ENCODE measurements at regions not wholly inside any gene's neighbourhood (a gene's known extent, or its start where the extent isn't known, plus 50 kb on each side); places are given as distances from the start of the nearest gene placed in this dataset.

DNA sequence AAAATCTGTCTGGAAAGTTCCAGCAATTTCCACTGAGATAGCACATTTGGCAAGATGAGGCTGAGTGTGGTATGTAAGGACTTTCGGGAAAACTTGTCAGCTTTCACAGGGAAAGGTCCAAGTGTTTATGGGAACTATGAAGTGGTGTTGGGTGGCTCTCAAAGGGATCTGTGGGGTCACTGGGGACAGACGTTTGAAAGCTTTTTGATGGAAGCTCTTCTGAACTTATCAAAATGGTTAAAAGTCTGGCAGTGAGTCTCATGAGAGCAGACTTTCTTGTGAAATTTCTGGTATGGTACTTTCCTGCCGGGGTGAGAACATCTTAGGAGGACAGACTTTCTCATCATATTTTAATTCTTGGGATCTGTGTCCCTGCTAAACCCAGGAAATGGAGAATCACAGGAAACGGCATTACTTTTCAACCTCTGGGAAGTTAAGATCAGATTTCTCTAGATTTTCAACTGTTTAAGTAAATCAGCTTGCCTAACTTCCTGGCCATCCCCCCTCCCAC lies 546.3 kb upstream of the ZEB2 start:
- Mint-ChIP-seq H3K27me3 (no peaks in the 10 kb centered on the region), H3K9me3 (no peaks in the 10 kb centered on the region), H3K4me1 (ENCODE audit: low read depth) (no peaks in the 10 kb centered on the region), H3K27ac (no peak overlapping the region), H3K4me3 (no peak overlapping the region), H3K36me3 (no peaks in the 10 kb centered on the region)
- ChIA-PET CTCF (no interaction called here), POLR2A (no interaction called here)
- DNase-seq: no peak
- intact Hi-C loops (cut with micrococcal nuclease): no loop called here

DNA sequence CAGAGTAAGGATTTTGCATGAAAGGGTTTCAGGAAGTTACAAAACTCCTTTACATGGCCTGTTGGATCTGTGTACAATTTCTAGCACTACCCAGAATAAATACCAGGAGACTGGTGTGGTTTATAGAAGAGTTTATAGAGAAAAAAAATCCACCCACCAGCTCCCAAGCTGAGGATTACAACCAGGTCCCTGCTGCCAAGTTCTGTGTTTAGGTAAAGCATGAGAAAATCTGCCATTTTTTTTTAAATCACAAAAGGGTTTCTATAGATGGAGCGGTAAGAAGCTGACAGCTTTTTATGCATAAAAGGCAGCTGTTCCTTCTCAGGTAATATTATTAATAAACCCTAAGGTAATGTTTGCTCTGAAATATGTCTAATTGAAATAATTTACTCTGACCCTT lies 545.4 kb upstream of the ZEB2 start:
- no peaks in the 10 kb centered on the region for H3K27me3 Mint-ChIP-seq
- intact Hi-C loops (cut with micrococcal nuclease): no loop called here
- no peaks in the 10 kb centered on the region for H3K4me1 Mint-ChIP-seq (ENCODE audit: low read depth)
- DNase-seq: no peak
- no peak overlapping the region for H3K4me3 Mint-ChIP-seq
- H3K36me3 Mint-ChIP-seq: no peaks in the 10 kb centered on the region
- POLR2A ChIA-PET: no interaction called here
- H3K27ac Mint-ChIP-seq: no peak overlapping the region
- H3K9me3 Mint-ChIP-seq: no peaks in the 10 kb centered on the region
- CTCF ChIA-PET: no interaction called here

DNA sequence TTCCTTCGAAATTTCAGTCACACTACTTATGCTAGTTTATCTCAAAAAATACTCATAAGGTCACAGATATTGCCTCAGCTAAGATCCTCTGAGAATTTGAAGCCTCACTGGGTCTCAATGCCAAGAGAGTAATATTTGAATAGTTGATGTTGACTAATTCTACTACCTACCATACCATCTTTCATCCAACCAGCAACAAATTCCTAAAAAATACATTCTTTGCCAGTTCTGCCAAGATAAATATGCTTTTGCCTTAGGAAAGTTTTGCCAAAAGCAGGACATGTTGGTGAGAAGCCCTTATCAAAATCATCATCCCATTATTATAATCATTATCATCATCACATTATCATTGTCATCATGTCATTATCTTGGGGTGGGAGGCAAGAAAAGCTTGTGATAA lies 544.6 kb upstream of the ZEB2 start:
- Mint-ChIP-seq H3K27me3 (no peaks in the 10 kb centered on the region), H3K4me1 (ENCODE audit: low read depth) (no peaks in the 10 kb centered on the region), H3K36me3 (no peaks in the 10 kb centered on the region), H3K4me3 (no peak overlapping the region), H3K27ac (no peak overlapping the region), H3K9me3 (no peaks in the 10 kb centered on the region)
- ChIA-PET CTCF (no interaction called here), POLR2A (no interaction called here)
- intact Hi-C loops (cut with micrococcal nuclease): no loop called here
- DNase-seq: no peak

DNA sequence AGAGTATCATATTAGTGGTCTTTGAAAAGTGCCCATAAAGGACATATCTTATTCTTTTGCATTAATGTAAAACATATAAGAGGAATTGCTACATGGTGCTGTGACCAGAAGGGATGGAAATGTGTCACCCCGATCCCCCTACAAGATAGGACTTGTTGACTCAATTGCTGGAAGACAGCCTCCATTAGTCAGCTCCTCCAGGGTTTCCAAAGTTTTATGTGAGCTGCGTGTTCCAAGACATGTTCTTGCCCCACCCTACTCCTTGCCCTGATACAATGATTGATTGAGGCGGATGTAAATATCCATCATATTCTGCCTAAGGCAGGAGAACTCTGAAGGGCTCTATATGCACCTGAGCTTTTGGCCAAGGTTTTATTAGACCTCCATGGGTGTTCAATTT lies 541.0 kb upstream of the ZEB2 start:
- Mint-ChIP-seq H3K27me3 (no peaks in the 10 kb centered on the region), H3K4me1 (ENCODE audit: low read depth) (no peaks in the 10 kb centered on the region), H3K9me3 (no peaks in the 10 kb centered on the region), H3K27ac (no peak overlapping the region), H3K36me3 (no peaks in the 10 kb centered on the region), H3K4me3 (no peak overlapping the region)
- intact Hi-C loops (cut with micrococcal nuclease): no loop called here
- CTCF ChIA-PET: interaction anchor here (0.6 kb wide), 1 partner anchor 989 kb away, joined by 3 read pairs; no protein-coding TSS in a partner anchor
- POLR2A ChIA-PET: no interaction called here
- no peak for DNase-seq

DNA sequence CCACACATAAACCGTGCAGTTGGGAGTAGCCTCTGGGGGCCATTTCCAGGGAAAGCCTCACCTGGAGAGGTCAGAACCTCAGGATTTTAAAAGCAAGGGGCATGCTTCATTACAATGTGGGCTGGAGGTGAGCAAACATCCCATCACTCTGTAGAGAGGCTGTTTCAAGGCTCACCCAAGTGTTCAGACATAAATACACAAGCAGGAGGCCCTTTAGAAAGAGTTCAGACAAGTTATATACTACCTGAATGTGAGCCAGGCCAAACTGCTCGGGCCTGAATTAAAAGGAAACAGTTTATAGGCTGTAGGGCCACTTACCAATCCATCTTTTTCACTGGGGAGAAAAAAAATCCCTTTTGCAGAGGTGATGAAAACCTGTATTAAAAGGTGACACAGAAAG lies 540.0 kb upstream of the ZEB2 start:
- Mint-ChIP-seq H3K36me3 (no peaks in the 10 kb centered on the region), H3K4me1 (ENCODE audit: low read depth) (no peaks in the 10 kb centered on the region), H3K4me3 (no peak overlapping the region), H3K27ac (no peak overlapping the region), H3K27me3 (no peaks in the 10 kb centered on the region), H3K9me3 (no peaks in the 10 kb centered on the region)
- intact Hi-C loops (cut with micrococcal nuclease): no loop called here
- CTCF ChIA-PET: no interaction called here
- POLR2A ChIA-PET: no interaction called here
- no peak for DNase-seq

DNA sequence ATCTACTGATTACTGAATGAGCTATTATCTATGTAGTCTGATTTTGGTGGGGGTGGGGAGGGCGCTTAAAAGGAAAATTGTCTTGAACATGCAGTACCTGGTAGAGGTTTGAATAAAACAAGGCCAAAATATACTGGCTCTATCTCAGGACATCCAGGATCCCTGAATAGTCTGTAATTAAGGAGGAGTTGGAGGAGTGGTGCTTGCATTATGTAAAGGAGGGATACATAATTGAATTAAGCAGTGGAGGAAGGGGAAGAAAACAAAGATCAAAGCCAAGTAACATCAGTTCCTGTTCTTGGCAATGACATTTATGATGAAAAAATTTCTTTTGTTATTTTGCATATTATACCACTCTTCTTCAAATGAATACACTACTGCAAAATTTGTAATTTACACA lies 539.4 kb upstream of the ZEB2 start:
- intact Hi-C loops (cut with micrococcal nuclease): no loop called here
- H3K4me3 Mint-ChIP-seq: no peak overlapping the region
- H3K27ac Mint-ChIP-seq: no peak overlapping the region
- H3K9me3 Mint-ChIP-seq: no peaks in the 10 kb centered on the region
- H3K27me3 Mint-ChIP-seq: no peaks in the 10 kb centered on the region
- no peak for DNase-seq
- no peaks in the 10 kb centered on the region for H3K36me3 Mint-ChIP-seq
- CTCF ChIA-PET: no interaction called here
- no peaks in the 10 kb centered on the region for H3K4me1 Mint-ChIP-seq (ENCODE audit: low read depth)
- POLR2A ChIA-PET: no interaction called here

DNA sequence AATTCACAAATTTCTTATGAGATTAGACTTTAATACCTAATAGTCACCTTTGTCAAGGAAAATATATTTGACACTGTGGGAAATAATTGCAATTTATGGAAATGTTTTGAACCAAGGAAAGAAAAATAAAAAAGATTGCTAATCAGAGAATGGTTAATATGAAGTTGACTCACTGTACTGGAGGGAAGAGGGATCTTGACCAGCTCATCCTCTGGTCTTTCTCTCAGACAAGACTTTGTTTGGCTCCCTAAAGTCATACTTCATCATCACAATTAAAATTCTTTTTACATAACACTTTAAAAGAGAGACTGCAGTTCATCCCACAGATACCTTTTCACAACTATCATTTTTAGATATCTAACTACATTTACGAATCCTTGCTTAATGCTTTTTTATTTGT lies 538.5 kb upstream of the ZEB2 start:
- ChIA-PET CTCF (no interaction called here), POLR2A (no interaction called here)
- intact Hi-C loops (cut with micrococcal nuclease): no loop called here
- no peak for DNase-seq
- H3K4me3 Mint-ChIP-seq: no peak overlapping the region
- no peaks in the 10 kb centered on the region for H3K36me3 Mint-ChIP-seq
- H3K27me3 Mint-ChIP-seq: no peaks in the 10 kb centered on the region
- no peaks in the 10 kb centered on the region for H3K4me1 Mint-ChIP-seq (ENCODE audit: low read depth)
- H3K27ac Mint-ChIP-seq: no peak overlapping the region
- H3K9me3 Mint-ChIP-seq: no peaks in the 10 kb centered on the region

DNA sequence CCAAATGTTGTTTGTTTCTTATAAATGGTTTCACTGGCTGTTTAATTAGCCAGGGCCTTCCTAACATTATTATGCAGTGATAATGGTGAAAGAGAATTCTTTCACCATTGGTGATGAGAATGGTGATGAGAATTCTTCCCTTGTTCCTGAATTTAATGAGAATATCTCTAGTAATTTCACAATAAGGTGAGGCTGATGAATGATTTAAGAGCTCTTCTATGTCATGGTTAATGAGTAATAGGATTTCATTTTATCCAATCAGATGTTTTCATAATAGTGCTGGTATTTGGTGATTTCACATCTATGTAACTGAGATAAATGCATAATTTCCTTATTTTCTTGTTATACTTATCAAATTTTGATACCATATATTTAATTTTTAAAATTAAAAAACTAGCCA lies 535.7 kb upstream of the ZEB2 start:
- POLR2A ChIA-PET: no interaction called here
- Mint-ChIP-seq H3K9me3 (no peaks in the 10 kb centered on the region), H3K4me3 (no peak overlapping the region), H3K36me3 (no peaks in the 10 kb centered on the region), H3K27me3 (no peaks in the 10 kb centered on the region), H3K4me1 (ENCODE audit: low read depth) (no peaks in the 10 kb centered on the region), H3K27ac (no peak overlapping the region)
- no peak for DNase-seq
- intact Hi-C loops (cut with micrococcal nuclease): no loop called here
- CTCF ChIA-PET: no interaction called here

DNA sequence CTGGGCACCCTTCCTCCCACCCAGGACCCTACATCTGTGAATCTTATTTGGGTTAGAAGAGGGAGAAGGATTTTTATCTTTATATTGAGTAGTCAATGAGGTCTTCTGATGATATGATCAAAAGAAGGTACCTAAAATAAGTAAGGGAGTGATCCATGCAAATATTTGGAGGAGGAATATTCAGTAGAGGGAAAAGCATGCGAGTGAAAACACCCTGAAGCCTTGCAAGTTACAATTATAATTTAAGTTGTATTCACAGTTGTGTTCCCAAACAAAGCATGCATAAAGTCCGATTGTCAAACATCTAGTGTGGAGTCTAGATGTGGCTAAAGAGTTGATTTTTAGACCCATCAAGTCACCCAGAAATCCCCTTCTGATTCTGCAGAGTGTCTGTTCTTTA lies 530.2 kb upstream of the ZEB2 start:
- DNase-seq: no peak
- ChIA-PET CTCF (no interaction called here), POLR2A (no interaction called here)
- H3K27me3 Mint-ChIP-seq: no peaks in the 10 kb centered on the region
- H3K27ac Mint-ChIP-seq: no peak overlapping the region
- no peak overlapping the region for H3K4me3 Mint-ChIP-seq
- no peaks in the 10 kb centered on the region for H3K36me3 Mint-ChIP-seq
- H3K9me3 Mint-ChIP-seq: no peaks in the 10 kb centered on the region
- intact Hi-C loops (cut with micrococcal nuclease): no loop called here
- H3K4me1 Mint-ChIP-seq (ENCODE audit: low read depth): no peaks in the 10 kb centered on the region

DNA sequence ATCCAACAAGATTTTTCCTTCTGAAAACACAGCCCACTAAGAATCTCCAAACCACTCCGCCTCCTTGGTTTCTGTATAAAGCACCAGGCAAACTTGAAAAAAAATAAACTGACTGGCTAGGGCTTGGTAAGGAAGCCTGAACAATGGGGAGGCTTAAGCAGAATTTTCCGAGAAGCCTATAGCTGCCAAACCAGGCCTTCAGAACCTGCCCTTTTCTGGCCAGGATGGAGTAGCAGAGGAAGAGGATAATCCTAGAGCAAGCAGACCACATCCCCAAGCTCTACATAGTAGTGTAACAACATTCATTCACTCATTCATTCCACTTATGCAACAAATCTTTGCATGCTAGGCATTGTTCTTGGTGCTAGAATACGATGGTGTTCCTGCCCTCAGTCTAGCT lies 529.6 kb upstream of the ZEB2 start:
- intact Hi-C loops (cut with micrococcal nuclease): no loop called here
- no peak overlapping the region for H3K4me3 Mint-ChIP-seq
- ChIA-PET CTCF (no interaction called here), POLR2A (no interaction called here)
- H3K27me3 Mint-ChIP-seq: no peaks in the 10 kb centered on the region
- no peak overlapping the region for H3K27ac Mint-ChIP-seq
- H3K4me1 Mint-ChIP-seq (ENCODE audit: low read depth): no peaks in the 10 kb centered on the region
- DNase-seq: no peak
- H3K9me3 Mint-ChIP-seq: no peaks in the 10 kb centered on the region
- no peaks in the 10 kb centered on the region for H3K36me3 Mint-ChIP-seq

DNA sequence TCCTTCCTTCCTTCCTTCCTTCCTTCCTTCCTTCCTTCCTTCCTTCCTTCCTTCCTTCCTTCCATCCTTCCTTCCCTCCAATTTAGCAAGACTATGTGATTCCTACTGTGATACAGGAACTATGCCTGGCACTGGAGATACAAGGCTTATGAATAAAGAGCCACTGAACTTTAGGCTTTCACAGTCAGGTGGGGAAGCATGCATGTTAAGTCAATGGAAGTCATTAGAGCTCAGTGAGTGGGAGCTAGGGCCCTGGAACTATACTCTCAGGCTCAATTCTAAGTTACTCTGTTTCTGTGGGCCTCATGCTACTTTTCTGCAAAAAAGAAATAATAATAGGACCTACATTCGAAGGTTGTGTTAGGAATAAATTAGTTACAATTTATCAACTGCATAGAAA lies 527.6 kb upstream of the ZEB2 start:
- POLR2A ChIA-PET: no interaction called here
- intact Hi-C loops (cut with micrococcal nuclease): no loop called here
- H3K27ac Mint-ChIP-seq: no peak overlapping the region
- no peaks in the 10 kb centered on the region for H3K27me3 Mint-ChIP-seq
- H3K4me3 Mint-ChIP-seq: no peak overlapping the region
- no peak for DNase-seq
- no peaks in the 10 kb centered on the region for H3K4me1 Mint-ChIP-seq (ENCODE audit: low read depth)
- no peaks in the 10 kb centered on the region for H3K36me3 Mint-ChIP-seq
- CTCF ChIA-PET: no interaction called here
- H3K9me3 Mint-ChIP-seq: no peaks in the 10 kb centered on the region

DNA sequence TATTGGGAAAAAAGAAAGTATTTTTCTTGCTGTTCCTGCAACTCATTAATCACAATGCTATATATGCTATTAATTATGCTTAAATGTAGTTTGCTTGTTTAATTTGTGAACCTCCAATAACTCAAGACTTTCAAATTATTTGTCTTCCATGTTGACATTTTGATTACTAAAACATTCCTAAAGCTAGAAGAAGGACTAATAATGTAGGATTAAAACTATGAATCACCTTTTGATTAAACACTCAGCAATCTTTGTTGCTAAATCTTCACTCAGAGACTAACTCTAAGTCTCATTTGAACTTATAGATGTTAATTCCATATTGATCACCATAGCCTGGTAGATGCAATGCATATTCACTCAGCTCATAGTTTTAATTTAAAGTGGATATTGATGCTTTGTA lies 524.6 kb upstream of the ZEB2 start:
- Mint-ChIP-seq H3K4me3 (no peak overlapping the region), H3K27me3 (peaks cover 2% of the 10 kb centered on the region), H3K4me1 (ENCODE audit: low read depth) (no peaks in the 10 kb centered on the region), H3K27ac (no peak overlapping the region), H3K9me3 (no peaks in the 10 kb centered on the region), H3K36me3 (no peaks in the 10 kb centered on the region)
- no peak for DNase-seq
- CTCF ChIA-PET: no interaction called here
- intact Hi-C loops (cut with micrococcal nuclease): no loop called here
- POLR2A ChIA-PET: no interaction called here

DNA sequence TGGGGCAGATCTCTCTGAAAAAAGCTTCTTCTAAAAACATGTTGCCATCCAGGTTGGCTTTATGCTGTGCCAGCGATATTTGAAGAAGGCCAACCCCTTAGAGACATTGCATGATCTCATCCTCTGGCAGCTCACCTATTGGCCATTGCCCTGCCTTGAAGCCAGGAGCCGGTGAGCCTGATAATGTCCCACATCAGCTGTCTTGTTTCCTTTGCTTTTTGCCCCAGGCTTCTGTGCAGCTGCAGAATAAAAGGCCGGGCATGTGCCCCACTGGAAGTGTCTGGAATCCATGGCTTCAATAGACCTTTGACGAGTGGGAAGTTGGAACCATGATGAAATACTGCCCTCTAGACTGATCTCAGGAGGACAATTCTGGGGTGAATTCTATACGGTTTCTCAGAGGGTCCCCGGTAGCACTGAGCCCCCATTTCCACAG lies 523.5 kb upstream of the ZEB2 start:
- POLR2A ChIA-PET: no interaction called here

DNA sequence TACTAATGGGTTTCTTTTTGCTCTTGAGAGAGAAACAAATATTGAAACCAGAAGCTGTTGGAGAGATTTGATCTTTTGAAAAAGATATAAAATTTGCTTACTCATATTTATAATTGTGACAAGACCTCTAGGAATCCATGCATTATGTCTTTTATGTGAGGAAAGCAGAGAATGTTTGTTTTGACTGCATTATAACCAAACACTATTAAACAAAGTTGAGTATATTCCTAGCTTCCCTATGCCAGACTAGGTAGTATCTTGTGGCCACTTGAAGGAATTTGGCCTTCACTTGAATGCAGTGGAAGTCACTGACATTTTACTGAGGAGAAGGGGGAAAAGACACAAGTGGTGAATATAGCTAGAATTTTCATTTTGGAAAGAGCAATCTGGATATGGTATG lies 521.8 kb upstream of the ZEB2 start:
- no peaks in the 10 kb centered on the region for H3K4me1 Mint-ChIP-seq (ENCODE audit: low read depth)
- no peak overlapping the region for H3K4me3 Mint-ChIP-seq
- H3K36me3 Mint-ChIP-seq: no peaks in the 10 kb centered on the region
- intact Hi-C loops (cut with micrococcal nuclease): no loop called here
- DNase-seq: no peak
- no peaks in the 10 kb centered on the region for H3K9me3 Mint-ChIP-seq
- ChIA-PET CTCF (no interaction called here), POLR2A (no interaction called here)
- peaks cover 2% of the 10 kb centered on the region for H3K27me3 Mint-ChIP-seq
- H3K27ac Mint-ChIP-seq: no peak overlapping the region

More for the DNA sequence above, 523.5 kb upstream of the ZEB2 start:
- Mint-ChIP-seq H3K27me3 (peaks cover 2% of the 10 kb centered on the region), H3K36me3 (no peaks in the 10 kb centered on the region), H3K27ac (no peak overlapping the region), H3K4me3 (no peak overlapping the region), H3K4me1 (ENCODE audit: low read depth) (no peaks in the 10 kb centered on the region), H3K9me3 (no peaks in the 10 kb centered on the region)
- DNase-seq: no peak
- intact Hi-C loops (cut with micrococcal nuclease): no loop called here
- CTCF ChIA-PET: no interaction called here
